GM12878 (cell line): ENCODE measurements at regions not wholly inside any gene's neighbourhood (a gene's known extent, or its start where the extent isn't known, plus 50 kb on each side); places are given as distances from the start of the nearest gene placed in this dataset.

Source experiments
- ATAC-seq: fragments of 200-7000 bp; cut with Tn5 transposase; 3 replicates; pipeline ENCODE4 v1.9.1; 2020; ENCODE audit warnings: mild to moderate bottlenecking, moderate library complexity
- BruUV-seq: library from RNA; stranded (reverse); fragments of 400-500 nt; replicated peaks from 2 replicates; lab custom pipeline; 2021; lab: Mats Ljungman, UMichigan
- CTCF ChIA-PET: fragments of 300-600 bp; sonication (Branson Sonifier 250); formaldehyde crosslinking; extraction: SDS; loops from one replicate; lab custom pipeline; 2021; ENCODE audit warnings: inconsistent platforms; lab: Yijun Ruan, JAX
- POLR2A ChIA-PET: fragments of 350-600 bp; formaldehyde crosslinking; extraction: SDS; loops from one replicate; lab custom pipeline; 2021; ENCODE audit warnings: inconsistent platforms; lab: Charles Lee
- RAD21 ChIA-PET: fragments of 300-600 bp; sonication (Branson Sonifier 250); formaldehyde crosslinking; loops from one replicate; lab custom pipeline; 2023; ENCODE audit warnings: antibody characterized with exemption; ENCODE audit not compliant: unreplicated experiment; lab: Charles Lee
- SMC1A ChIA-PET: fragments of 300-600 bp; sonication (Branson Sonifier 250); formaldehyde crosslinking; loops from one replicate; lab custom pipeline; 2023; ENCODE audit not compliant: unreplicated experiment, uncharacterized antibody; lab: Charles Lee
- DNase-seq: peaks from one replicate; pipeline ENCODE4 v3.0.0-alpha.2; 2011; ENCODE audit warnings: low read depth, low spot score
- FAIRE-seq: peaks from 3 replicates; lab custom pipeline; 2011; peaks lifted over from hg19 to GRCh38; lab: Jason Lieb, UNC
- H2AFZ ChIP-seq: 2 replicates; pipeline ENCODE4 v1.6.0; 2011; ENCODE audit warnings: low read depth, low read length, control low read depth; ENCODE audit not compliant: control insufficient read depth
- H3K27ac ChIP-seq: 2 replicates; pipeline ENCODE4 v1.5.1; 2011; ENCODE audit warnings: control low read depth; ENCODE audit not compliant: control insufficient read depth, insufficient read depth
- H3K27me3 ChIP-seq, 2 experiments: replicated peaks in 1 of 2; 2 replicates each; pipeline versions ENCODE4 v1.6.0 to v1.6.1; 2011; ENCODE audit warnings: low read length in 1 of 2; ENCODE audit not compliant: control insufficient read depth in 2 of 2, insufficient read depth in 2 of 2
- H3K36me3 ChIP-seq, 2 experiments: 2 replicates each; pipeline ENCODE4 v1.5.1; 2011; ENCODE audit warnings: low read length in 1 of 2; ENCODE audit not compliant: control insufficient read depth in 2 of 2, insufficient read depth in 2 of 2
- H3K4me1 ChIP-seq: 2 replicates; pipeline ENCODE4 v1.6.1; 2011; ENCODE audit warnings: mild to moderate bottlenecking, low read length, moderate library complexity, mixed read lengths; ENCODE audit not compliant: control insufficient read depth, insufficient read depth
- H3K4me2 ChIP-seq: 2 replicates; pipeline ENCODE4 v1.6.0; 2011; ENCODE audit warnings: control low read depth; ENCODE audit not compliant: control insufficient read depth, insufficient read depth
- H3K4me3 ChIP-seq: fragments of 200-600 bp; sonication (generic); 2 replicates; pipeline ENCODE4 v1.5.1; 2016
- H3K79me2 ChIP-seq: 2 replicates; pipeline ENCODE4 v1.6.0; 2011; ENCODE audit warnings: low read length; ENCODE audit not compliant: control insufficient read depth, insufficient read depth
- H3K9ac ChIP-seq: 2 replicates; pipeline ENCODE4 v1.8.0; 2011; ENCODE audit warnings: low read length, control low read depth, mixed read lengths; ENCODE audit not compliant: control insufficient read depth, insufficient read depth
- H3K9me3 ChIP-seq: replicated peaks from 3 replicates; pipeline ENCODE4 v1.5.1; 2011; ENCODE audit warnings: mild to moderate bottlenecking, low read length; ENCODE audit not compliant: control insufficient read depth, insufficient read depth
- H4K20me1 ChIP-seq: 2 replicates; pipeline ENCODE4 v1.6.0; 2011; ENCODE audit not compliant: control insufficient read depth, insufficient read depth
- BHLHE40 ChIP-seq, 2 experiments: fragments of 450-650 bp in 1 of 2; IDR thresholded peaks; 2 replicates each; pipeline ENCODE4 v1.6.1; 2011 to 2017; ENCODE audit warnings: low read depth in 2 of 2, borderline replicate concordance in 1 of 2, improper control_type of control experiment in 1 of 2, low read length in 1 of 2, mild to moderate bottlenecking in 1 of 2
- BRCA1 ChIP-seq: IDR thresholded peaks from 2 replicates; pipeline ENCODE4 v1.6.1; 2011; ENCODE audit warnings: low read depth, low read length, improper control_type of control experiment
- CHD2 ChIP-seq: IDR thresholded peaks from 2 replicates; pipeline ENCODE4 v1.6.1; 2011; ENCODE audit warnings: low read depth, low read length, improper control_type of control experiment, borderline replicate concordance
- HDAC2 ChIP-seq: fragments of 200-600 bp; sonication (generic); IDR thresholded peaks from 2 replicates; pipeline ENCODE4 v1.6.1; 2017
- MEF2B ChIP-seq: fragments of 450-650 bp; IDR thresholded peaks from 2 replicates; pipeline ENCODE4 v1.6.1; 2018; ENCODE audit warnings: mild to moderate bottlenecking, moderate library complexity; ENCODE audit not compliant: partially characterized antibody, poor library complexity, severe bottlenecking
- NFYB ChIP-seq: IDR thresholded peaks from 2 replicates; pipeline ENCODE4 v1.6.1; 2011; ENCODE audit warnings: low read depth, mild to moderate bottlenecking, low read length, improper control_type of control experiment, moderate library complexity; ENCODE audit not compliant: insufficient read depth
- NR2C1 ChIP-seq: fragments of 450-650 bp; IDR thresholded peaks from 2 replicates; pipeline ENCODE4 v1.6.1; 2017; ENCODE audit warnings: antibody characterized with exemption, mild to moderate bottlenecking, moderate library complexity
- PAX8 ChIP-seq: fragments of 450-650 bp; IDR thresholded peaks from 2 replicates; pipeline ENCODE4 v1.6.1; 2017; ENCODE audit warnings: mild to moderate bottlenecking, moderate library complexity
- POU2F2 ChIP-seq: IDR thresholded peaks from 3 replicates; pipeline ENCODE4 v1.6.1; 2011; ENCODE audit warnings: low read depth, mild to moderate bottlenecking, low read length, borderline replicate concordance
- SP1 ChIP-seq: IDR thresholded peaks from one replicate; pipeline ENCODE4 v1.6.1; 2011; ENCODE audit warnings: low read depth, low read length
- STAT1 ChIP-seq: fragments of 450-650 bp; conservative IDR thresholded peaks from 2 replicates; pipeline ENCODE4 v1.6.1; 2014; ENCODE audit warnings: antibody characterized with exemption, mild to moderate bottlenecking
- SUZ12 ChIP-seq: fragments of 200-600 bp; sonication (generic); IDR thresholded peaks from one replicate; pipeline ENCODE4 v1.6.1; 2018; ENCODE audit warnings: antibody characterized with exemption, mild to moderate bottlenecking; ENCODE audit not compliant: unreplicated experiment
- ZNF217 ChIP-seq: fragments of 450-650 bp; IDR thresholded peaks from 2 replicates; pipeline ENCODE4 v1.6.1; 2017; ENCODE audit warnings: antibody characterized with exemption, mild to moderate bottlenecking
- ZNF24 ChIP-seq: fragments of 450-650 bp; IDR thresholded peaks from 2 replicates; pipeline ENCODE4 v1.6.1; 2017; ENCODE audit warnings: antibody characterized with exemption, mild to moderate bottlenecking
- ZNF384 ChIP-seq: IDR thresholded peaks from 2 replicates; pipeline ENCODE4 v1.6.1; 2012; ENCODE audit warnings: low read depth, mild to moderate bottlenecking, low read length, improper control_type of control experiment, borderline replicate concordance
- WGBS: methylation state at CpG from one replicate; pipeline ENCODE4 v1.1.6; 2016; ENCODE audit warnings: low lambda C conversion rate; ENCODE audit not compliant: insufficient replicate concordance, insufficient coverage; ENCODE audit errors: missing lambda C conversion rate; 5-methylcytosine and 5-hydroxymethylcytosine counted together
- in situ Hi-C: fragments of 300-500 bp; cut with MboI; formaldehyde crosslinking; loops from 9 replicates; pipeline ENCODE4 v1.14.3; 2018; ENCODE audit warnings: mixed read lengths
- intact Hi-C: fragments of 100-400 bp; cut with micrococcal nuclease; formaldehyde crosslinking; loops from one replicate; pipeline ENCODE4 v1.14.2; 2022; ENCODE audit not compliant: unreplicated experiment
- TF ChIP-seq, protein P1 (sequence below): fragments of 450-650 bp; IDR thresholded peaks from 2 replicates; pipeline ENCODE4 v1.6.1; 2017; ENCODE audit warnings: borderline replicate concordance
- TF ChIP-seq, protein P2 (sequence below): IDR thresholded peaks from 2 replicates; pipeline ENCODE4 v1.6.1; 2012; ENCODE audit warnings: low read length, inconsistent platforms

DNA sequence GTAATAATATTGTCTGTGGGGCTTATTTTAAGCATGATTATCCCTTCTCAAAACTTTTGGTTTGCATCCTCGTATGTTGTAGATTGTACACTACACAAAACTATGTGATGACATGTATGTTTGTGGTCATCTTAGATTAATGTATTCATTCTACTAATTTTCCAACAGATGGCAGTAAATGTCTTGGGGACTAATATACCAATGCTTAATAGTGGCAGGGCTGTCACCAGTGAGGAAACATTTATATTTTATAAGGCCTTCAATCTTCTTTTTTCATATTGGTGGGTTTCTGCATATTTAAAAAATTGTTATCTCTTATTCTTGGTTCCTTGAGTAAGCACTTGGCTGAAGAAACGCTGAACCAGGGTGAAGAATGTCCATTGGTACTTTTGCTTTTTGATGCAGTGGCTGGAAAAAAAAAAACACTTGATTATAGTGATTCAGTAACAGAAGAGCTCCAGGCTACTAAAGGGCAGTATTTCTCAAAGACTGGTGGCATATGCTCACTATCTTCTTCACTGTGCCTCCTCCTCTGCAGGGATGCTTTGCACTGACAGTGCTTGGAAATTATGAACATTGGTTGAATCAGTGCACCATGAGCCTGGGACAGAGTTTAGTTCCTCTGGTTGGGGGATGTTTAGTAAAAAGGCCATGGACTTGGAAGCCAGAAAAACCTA lies 530.3 kb downstream of the RASEF start:
- CTCF ChIA-PET, result no interaction called here
- no peak for ATAC-seq
- SMC1A ChIA-PET, result interaction anchor here (0.7 kb wide), 1 partner anchor 939 kb away, joined by 3 read pairs; no protein-coding TSS in a partner anchor

DNA sequence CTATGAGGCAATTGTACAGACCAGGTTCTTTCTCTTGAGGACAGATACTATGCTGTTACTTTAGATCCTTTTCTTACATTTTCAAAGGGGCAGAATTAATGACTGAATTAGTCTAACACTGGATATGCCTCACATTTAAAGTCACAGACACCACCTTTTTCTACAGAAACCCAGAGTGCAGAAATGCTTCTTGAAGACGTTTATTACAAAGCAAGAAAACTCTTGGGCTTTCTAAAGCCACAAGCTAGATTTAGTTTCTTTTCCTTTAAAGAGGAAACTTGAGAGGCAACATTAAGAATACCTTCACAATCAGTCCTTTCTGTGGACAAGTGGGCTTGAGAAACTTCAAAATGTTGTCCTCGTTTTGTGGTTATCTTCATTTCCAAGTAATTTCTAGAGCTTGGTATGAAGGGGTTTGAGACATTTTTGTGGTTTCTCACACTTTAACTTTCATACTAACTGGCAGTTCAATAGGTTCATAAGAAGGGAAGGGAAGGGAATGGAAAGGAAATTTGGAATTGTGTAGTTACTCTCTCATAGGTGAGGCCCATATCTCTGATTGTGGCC lies 527.4 kb downstream of the RASEF start:
- no peaks in the 10 kb centered on the region for H3K79me2 ChIP-seq
- ChIA-PET POLR2A (no interaction called here), SMC1A (interaction anchor here (0.6 kb wide), 1 partner anchor 664 kb away, joined by 3 read pairs; no protein-coding TSS in a partner anchor), CTCF (no interaction called here), RAD21 (no interaction called here)
- DNase-seq (no peak), FAIRE-seq (no peak), ATAC-seq (no peak)
- H3K27me3 ChIP-seq, result no peaks in the 10 kb centered on the region
- H3K9ac ChIP-seq, result no peak overlapping the region
- H3K36me3 ChIP-seq, result no peaks in the 10 kb centered on the region
- H3K4me2 ChIP-seq, result no peak overlapping the region
- WGBS, result 4% methylated on average over 2 of the region's 2 CpGs
- no TSS peak for BruUV-seq
- in situ Hi-C loops, result no loop called here
- no peak overlapping the region for H3K27ac ChIP-seq
- no peak overlapping the region for H2AFZ ChIP-seq
- intact Hi-C loops, result loop anchor here (10.0 kb wide), 2 partner anchors 61 to 229 kb away; no protein-coding TSS in a partner anchor
- no peaks in the 10 kb centered on the region for H4K20me1 ChIP-seq
- H3K4me3 ChIP-seq, result no peak overlapping the region
- no peaks in the 10 kb centered on the region for H3K4me1 ChIP-seq
- no peaks in the 10 kb centered on the region for H3K9me3 ChIP-seq
- no peak for TF ChIP-seq BRCA1
- TF ChIP-seq SP1, result no peak
- no peak for TF ChIP-seq NR2C1
- TF ChIP-seq NFYB, result no peak
- TF ChIP-seq SUZ12, result no peak
- TF ChIP-seq, protein P1, sequence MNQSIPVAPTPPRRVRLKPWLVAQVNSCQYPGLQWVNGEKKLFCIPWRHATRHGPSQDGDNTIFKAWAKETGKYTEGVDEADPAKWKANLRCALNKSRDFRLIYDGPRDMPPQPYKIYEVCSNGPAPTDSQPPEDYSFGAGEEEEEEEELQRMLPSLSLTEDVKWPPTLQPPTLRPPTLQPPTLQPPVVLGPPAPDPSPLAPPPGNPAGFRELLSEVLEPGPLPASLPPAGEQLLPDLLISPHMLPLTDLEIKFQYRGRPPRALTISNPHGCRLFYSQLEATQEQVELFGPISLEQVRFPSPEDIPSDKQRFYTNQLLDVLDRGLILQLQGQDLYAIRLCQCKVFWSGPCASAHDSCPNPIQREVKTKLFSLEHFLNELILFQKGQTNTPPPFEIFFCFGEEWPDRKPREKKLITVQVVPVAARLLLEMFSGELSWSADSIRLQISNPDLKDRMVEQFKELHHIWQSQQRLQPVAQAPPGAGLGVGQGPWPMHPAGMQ, result no peak
- TF ChIP-seq BHLHE40 (IDR thresholded peaks at IDR 0.05; ENCODE audit: borderline replicate concordance in 1 of 2, low read depth in 2 of 2, low read length in 1 of 2), result no peak
- no peak for TF ChIP-seq MEF2B
- no peak for TF ChIP-seq HDAC2
- no peak for TF ChIP-seq ZNF24
- TF ChIP-seq ZNF384, result no peak
- TF ChIP-seq PAX8, result no peak

More for the DNA sequence above, 530.3 kb downstream of the RASEF start:
- no peaks in the 10 kb centered on the region for H3K36me3 ChIP-seq
- no peak overlapping the region for H2AFZ ChIP-seq
- H3K4me2 ChIP-seq, result no peak overlapping the region
- ChIA-PET RAD21 (no interaction called here), POLR2A (no interaction called here)
- no peaks in the 10 kb centered on the region for H3K9me3 ChIP-seq
- H3K9ac ChIP-seq, result no peak overlapping the region
- BruUV-seq, result no TSS peak
- H3K4me1 ChIP-seq, result no peaks in the 10 kb centered on the region
- 0% methylated on average over 2 of the region's 2 CpGs for WGBS
- H3K27me3 ChIP-seq, result no peaks in the 10 kb centered on the region
- H3K79me2 ChIP-seq, result no peaks in the 10 kb centered on the region
- FAIRE-seq, result no peak
- H4K20me1 ChIP-seq, result no peaks in the 10 kb centered on the region
- intact Hi-C loops, result loop anchor here (2.0 to 10.0 kb wide), 3 partner anchors 58 to 428 kb away; no protein-coding TSS in a partner anchor
- H3K27ac ChIP-seq, result no peak overlapping the region
- H3K4me3 ChIP-seq, result no peak overlapping the region
- no peak for TF ChIP-seq ZNF217
- no peak for TF ChIP-seq POU2F2
- TF ChIP-seq, protein P2, sequence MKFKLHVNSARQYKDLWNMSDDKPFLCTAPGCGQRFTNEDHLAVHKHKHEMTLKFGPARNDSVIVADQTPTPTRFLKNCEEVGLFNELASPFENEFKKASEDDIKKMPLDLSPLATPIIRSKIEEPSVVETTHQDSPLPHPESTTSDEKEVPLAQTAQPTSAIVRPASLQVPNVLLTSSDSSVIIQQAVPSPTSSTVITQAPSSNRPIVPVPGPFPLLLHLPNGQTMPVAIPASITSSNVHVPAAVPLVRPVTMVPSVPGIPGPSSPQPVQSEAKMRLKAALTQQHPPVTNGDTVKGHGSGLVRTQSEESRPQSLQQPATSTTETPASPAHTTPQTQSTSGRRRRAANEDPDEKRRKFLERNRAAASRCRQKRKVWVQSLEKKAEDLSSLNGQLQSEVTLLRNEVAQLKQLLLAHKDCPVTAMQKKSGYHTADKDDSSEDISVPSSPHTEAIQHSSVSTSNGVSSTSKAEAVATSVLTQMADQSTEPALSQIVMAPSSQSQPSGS, result no peak
- TF ChIP-seq STAT1, result no peak
- no peak for TF ChIP-seq CHD2
- in situ Hi-C loops, result no loop called here
- DNase-seq, result no peak
